K562 (cell line): ENCODE measurements at regions not wholly inside any gene's neighbourhood (a gene's known extent, or its start where the extent isn't known, plus 50 kb on each side); places are given as distances from the start of the nearest gene placed in this dataset.

Experiments used
- ADNP ChIP-seq: fragments of 200-800 bp; sonication (Bioruptor generic); IDR thresholded peaks from 2 replicates; pipeline ENCODE4 v1.6.1; 2016; ENCODE audit warnings: missing genetic modification characterization, missing compliant biosample characterization
- CTBP1 ChIP-seq: fragments of 450-650 bp; IDR thresholded peaks from 2 replicates; pipeline ENCODE4 v1.6.1; 2016; ENCODE audit warnings: borderline replicate concordance
- GATA2 ChIP-seq: sonication (generic); formaldehyde crosslinking; IDR thresholded peaks from 2 replicates; pipeline ENCODE4 v1.4.0; 2020; ENCODE audit warnings: mild to moderate bottlenecking, missing genetic modification reagents
- HMG20A ChIP-seq: fragments of 450-650 bp; formaldehyde crosslinking; conservative IDR thresholded peaks from 2 replicates; pipeline ENCODE4 v1.4.0; 2020; ENCODE audit warnings: mild to moderate bottlenecking, mixed read lengths
- KAT7 ChIP-seq: sonication (generic); formaldehyde crosslinking; IDR thresholded peaks from 2 replicates; pipeline ENCODE4 v1.8.0; 2022; ENCODE audit warnings: missing genetic modification reagents, mild to moderate bottlenecking, borderline replicate concordance
- KDM2B ChIP-seq: fragments of 250-450 bp; sonication (Bioruptor Pico); IDR thresholded peaks from 2 replicates; pipeline ENCODE4 v1.8.0; 2021; ENCODE audit warnings: mild to moderate bottlenecking, moderate library complexity
- NELFE ChIP-seq: IDR thresholded peaks from 2 replicates; pipeline ENCODE4 v1.6.1; 2011; ENCODE audit warnings: mild to moderate bottlenecking; ENCODE audit not compliant: insufficient read depth, insufficient read length
- NR2C1 ChIP-seq, 2 experiments: fragments of 450-650 bp; IDR thresholded peaks; 2 replicates each; pipeline ENCODE4 v1.6.1; 2017; ENCODE audit warnings: mild to moderate bottlenecking in 2 of 2, antibody characterized with exemption in 1 of 2, inconsistent platforms in 1 of 2, missing compliant biosample characterization in 1 of 2, missing genetic modification characterization in 1 of 2
- RAD51 ChIP-seq: fragments of 450-650 bp; IDR thresholded peaks from 2 replicates; pipeline ENCODE4 v1.7.1; 2016; ENCODE audit warnings: low read depth, mild to moderate bottlenecking, borderline replicate concordance
- ZNF146 ChIP-seq: IDR thresholded peaks from one replicate; pipeline ENCODE4 v1.6.1; 2018; ENCODE audit warnings: missing compliant biosample characterization; ENCODE audit not compliant: unreplicated experiment
- ZNF551 ChIP-seq: fragments of 250-450 bp; sonication (Bioruptor Pico); IDR thresholded peaks from 2 replicates; pipeline ENCODE4 v1.5.0; 2021; ENCODE audit warnings: mild to moderate bottlenecking, moderate library complexity
- TF ChIP-seq, protein P1 (sequence below): IDR thresholded peaks from 2 replicates; pipeline ENCODE4 v1.6.1; 2011; ENCODE audit warnings: borderline replicate concordance, low read depth, mild to moderate bottlenecking, moderate library complexity, low read length; ENCODE audit not compliant: insufficient read depth, poor library complexity, severe bottlenecking

DNA sequence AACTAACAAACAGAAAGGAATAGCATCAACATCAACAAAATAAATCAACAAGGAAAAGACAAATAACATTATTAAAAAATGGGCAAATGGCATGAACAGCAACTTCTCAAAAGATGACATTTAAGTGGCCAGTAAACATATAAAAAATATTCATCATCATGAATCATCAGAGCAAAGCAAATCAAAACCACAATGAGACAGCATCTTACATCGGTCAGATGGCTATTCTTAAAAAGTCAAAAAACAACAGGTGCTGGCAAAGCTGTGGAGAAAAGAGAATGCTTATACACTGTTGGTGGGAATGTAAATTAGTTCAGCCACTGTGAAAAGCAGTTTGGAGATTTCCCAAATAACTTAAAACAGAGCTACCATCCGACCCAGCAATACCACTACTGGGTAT lies 327.1 kb downstream of the CMPK2 start (continued):
- TF ChIP-seq, protein P1, sequence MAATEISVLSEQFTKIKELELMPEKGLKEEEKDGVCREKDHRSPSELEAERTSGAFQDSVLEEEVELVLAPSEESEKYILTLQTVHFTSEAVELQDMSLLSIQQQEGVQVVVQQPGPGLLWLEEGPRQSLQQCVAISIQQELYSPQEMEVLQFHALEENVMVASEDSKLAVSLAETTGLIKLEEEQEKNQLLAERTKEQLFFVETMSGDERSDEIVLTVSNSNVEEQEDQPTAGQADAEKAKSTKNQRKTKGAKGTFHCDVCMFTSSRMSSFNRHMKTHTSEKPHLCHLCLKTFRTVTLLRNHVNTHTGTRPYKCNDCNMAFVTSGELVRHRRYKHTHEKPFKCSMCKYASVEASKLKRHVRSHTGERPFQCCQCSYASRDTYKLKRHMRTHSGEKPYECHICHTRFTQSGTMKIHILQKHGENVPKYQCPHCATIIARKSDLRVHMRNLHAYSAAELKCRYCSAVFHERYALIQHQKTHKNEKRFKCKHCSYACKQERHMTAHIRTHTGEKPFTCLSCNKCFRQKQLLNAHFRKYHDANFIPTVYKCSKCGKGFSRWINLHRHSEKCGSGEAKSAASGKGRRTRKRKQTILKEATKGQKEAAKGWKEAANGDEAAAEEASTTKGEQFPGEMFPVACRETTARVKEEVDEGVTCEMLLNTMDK = no peak
- TF ChIP-seq ZNF146 (CRISPR knock-in tag) (no peak), KAT7 (no peak), KDM2B (CRISPR knock-in tag) (no peak), NELFE (no peak), CTBP1 (no peak), ZNF551 (CRISPR knock-in tag) (no peak), ADNP (tag) (no peak), RAD51 (no peak), NR2C1 (IDR thresholded peaks at IDR 0.05) (no peak), NR2C1 (tag; IDR thresholded peaks at IDR 0.05) (no peak), HMG20A (CRISPR knock-in tag) (no peak), GATA2 (CRISPR knock-in tag) (no peak)
